Keratinocyte (primary cell): ENCODE measurements at regions not wholly inside any gene's neighbourhood (a gene's known extent, or its start where the extent isn't known, plus 50 kb on each side); places are given as distances from the start of the nearest gene placed in this dataset.

ENCODE experiments used
- DNase-seq: peaks from one replicate; pipeline ENCODE4 v3.0.0-alpha.2; 2011; ENCODE audit warnings: low read depth, missing footprints, low spot score
- FAIRE-seq: peaks from 2 replicates; lab custom pipeline; 2011; peaks lifted over from hg19 to GRCh38; lab: Jason Lieb, UNC
- H2AFZ ChIP-seq: 2 replicates; pipeline ENCODE4 v1.6.0; 2012; ENCODE audit warnings: low read length, control low read depth, inconsistent platforms; ENCODE audit not compliant: control insufficient read depth
- H3K27ac ChIP-seq: 2 replicates; pipeline ENCODE4 v1.5.1; 2011; ENCODE audit warnings: low read length; ENCODE audit not compliant: control insufficient read depth, insufficient read depth
- H3K27me3 ChIP-seq: 3 replicates; pipeline ENCODE4 v1.6.0; 2011; ENCODE audit warnings: low read length; ENCODE audit not compliant: control insufficient read depth, insufficient read depth; ENCODE audit errors: extremely low read depth
- H3K36me3 ChIP-seq, 2 experiments: 2 replicates in 1 of 2; 3 replicates in 1 of 2; pipeline ENCODE4 v1.5.1; 2011; ENCODE audit warnings: low read length in 2 of 2, mild to moderate bottlenecking in 1 of 2; ENCODE audit not compliant: control insufficient read depth in 2 of 2, insufficient read depth in 2 of 2; ENCODE audit errors: extremely low read depth in 1 of 2
- H3K4me1 ChIP-seq: 3 replicates; pipeline ENCODE4 v1.5.1; 2011; ENCODE audit warnings: low read length; ENCODE audit not compliant: control insufficient read depth, insufficient read depth; ENCODE audit errors: extremely low read depth
- H3K4me2 ChIP-seq: 3 replicates; pipeline ENCODE4 v1.6.0; 2011; ENCODE audit warnings: low read depth, low read length; ENCODE audit not compliant: control insufficient read depth, insufficient read depth; ENCODE audit errors: extremely low read depth
- H3K4me3 ChIP-seq, 3 experiments: fragments of 200-600 bp in 1 of 3; sonication (generic) in 1 of 3; 2 replicates in 2 of 3; 3 replicates in 1 of 3; pipeline ENCODE4 v1.5.1; 2011 to 2016; ENCODE audit warnings: low read length in 3 of 3, mild to moderate bottlenecking in 3 of 3, control low read depth in 2 of 3, inconsistent platforms in 1 of 3, low read depth in 1 of 3, mixed read lengths in 1 of 3, mixed run types in 1 of 3, moderate library complexity in 1 of 3; ENCODE audit not compliant: control insufficient read depth in 2 of 3, insufficient read depth in 2 of 3; ENCODE audit errors: extremely low read depth in 1 of 3
- H3K79me2 ChIP-seq: 2 replicates; pipeline ENCODE4 v1.6.0; 2012; ENCODE audit warnings: low read length; ENCODE audit not compliant: control insufficient read depth, insufficient read depth
- H3K9ac ChIP-seq: 3 replicates; pipeline ENCODE4 v1.6.0; 2011; ENCODE audit warnings: low read length; ENCODE audit not compliant: control insufficient read depth, insufficient read depth; ENCODE audit errors: extremely low read depth
- H3K9me1 ChIP-seq: 3 replicates; pipeline ENCODE4 v1.6.0; 2011; ENCODE audit warnings: low read length; ENCODE audit not compliant: control insufficient read depth, insufficient read depth; ENCODE audit errors: extremely low read depth
- H3K9me3 ChIP-seq: 2 replicates; pipeline ENCODE4 v1.5.1; 2012; ENCODE audit warnings: low read depth, low read length; ENCODE audit not compliant: control insufficient read depth
- H4K20me1 ChIP-seq: 3 replicates; pipeline ENCODE4 v1.6.0; 2011; ENCODE audit warnings: low read length; ENCODE audit not compliant: control insufficient read depth, insufficient read depth; ENCODE audit errors: extremely low read depth
- EZH2 ChIP-seq: IDR thresholded peaks from one replicate; pipeline ENCODE4 v1.6.1; 2012; ENCODE audit warnings: inconsistent platforms, mild to moderate bottlenecking, low read length, moderate library complexity
- dilution Hi-C: fragments of 300-500 bp; cut with MboI; formaldehyde crosslinking; loops from one replicate; pipeline ENCODE4 v1.7.0; 2020; ENCODE audit warnings: low sequenced_read_pairs; ENCODE audit not compliant: extremely low pct_ligation_motif_present
- TF ChIP-seq, protein P1 (sequence below), 3 experiments: IDR thresholded peaks in 1 of 3; conservative IDR thresholded peaks in 1 of 3; optimal IDR thresholded peaks in 1 of 3; 2 replicates in 2 of 3; 3 replicates in 1 of 3; pipeline versions ENCODE3 to v1.5.1; 2011; ENCODE audit warnings: low read length in 3 of 3, mild to moderate bottlenecking in 3 of 3, moderate library complexity in 2 of 3, control low read depth in 1 of 3, inconsistent platforms in 1 of 3; ENCODE audit not compliant: insufficient read depth in 2 of 3; ENCODE audit errors: extremely low read depth in 1 of 3

DNA sequence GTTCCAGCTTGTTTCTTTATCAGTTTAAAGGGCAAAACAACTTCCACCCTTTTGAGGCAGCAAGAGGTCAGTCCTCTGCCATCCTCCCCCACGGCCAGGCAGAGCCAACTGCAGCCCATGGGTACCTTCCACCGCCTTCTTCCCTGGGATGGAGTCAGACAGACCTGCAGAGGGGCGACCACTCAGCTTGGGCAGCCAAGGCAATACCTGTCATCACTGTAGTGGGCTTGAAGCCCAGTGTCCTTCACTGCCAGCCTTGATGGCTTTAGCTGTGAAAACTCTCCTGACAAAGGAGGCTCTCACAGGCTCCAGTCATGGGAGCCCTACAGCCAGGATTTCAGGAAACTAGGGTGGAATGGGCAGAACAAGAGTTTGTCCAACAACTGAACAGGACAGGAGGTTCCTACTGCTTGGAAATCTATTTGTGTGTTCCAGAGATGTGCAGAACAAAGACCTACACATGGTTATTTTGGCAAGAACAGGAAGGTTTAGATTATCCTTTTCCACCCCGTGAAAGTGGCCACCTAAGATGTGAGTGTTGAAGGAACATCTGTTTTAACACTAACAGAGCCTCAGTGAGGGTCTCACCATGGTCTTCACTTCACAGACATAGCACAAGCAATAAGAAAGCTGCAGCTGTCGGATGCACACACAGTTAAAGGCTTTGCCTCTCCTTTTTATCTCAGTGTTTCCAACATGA is 93.9 kb upstream of the RMDN2 start:
- H3K27me3 ChIP-seq: no peaks in the 10 kb centered on the region
- no peaks in the 10 kb centered on the region for H3K9me1 ChIP-seq
- no peak overlapping the region for H3K9ac ChIP-seq
- no peaks in the 10 kb centered on the region for H3K4me1 ChIP-seq
- TF ChIP-seq EZH2: no peak
- TF ChIP-seq, protein P1, sequence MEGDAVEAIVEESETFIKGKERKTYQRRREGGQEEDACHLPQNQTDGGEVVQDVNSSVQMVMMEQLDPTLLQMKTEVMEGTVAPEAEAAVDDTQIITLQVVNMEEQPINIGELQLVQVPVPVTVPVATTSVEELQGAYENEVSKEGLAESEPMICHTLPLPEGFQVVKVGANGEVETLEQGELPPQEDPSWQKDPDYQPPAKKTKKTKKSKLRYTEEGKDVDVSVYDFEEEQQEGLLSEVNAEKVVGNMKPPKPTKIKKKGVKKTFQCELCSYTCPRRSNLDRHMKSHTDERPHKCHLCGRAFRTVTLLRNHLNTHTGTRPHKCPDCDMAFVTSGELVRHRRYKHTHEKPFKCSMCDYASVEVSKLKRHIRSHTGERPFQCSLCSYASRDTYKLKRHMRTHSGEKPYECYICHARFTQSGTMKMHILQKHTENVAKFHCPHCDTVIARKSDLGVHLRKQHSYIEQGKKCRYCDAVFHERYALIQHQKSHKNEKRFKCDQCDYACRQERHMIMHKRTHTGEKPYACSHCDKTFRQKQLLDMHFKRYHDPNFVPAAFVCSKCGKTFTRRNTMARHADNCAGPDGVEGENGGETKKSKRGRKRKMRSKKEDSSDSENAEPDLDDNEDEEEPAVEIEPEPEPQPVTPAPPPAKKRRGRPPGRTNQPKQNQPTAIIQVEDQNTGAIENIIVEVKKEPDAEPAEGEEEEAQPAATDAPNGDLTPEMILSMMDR (optimal IDR thresholded peaks at IDR 0.05 in 1 of 3, IDR thresholded peaks at IDR 0.05 in 1 of 3, conservative IDR thresholded peaks at IDR 0.05 in 1 of 3; ENCODE audit: extremely low read depth in 1 of 3, insufficient read depth in 2 of 3, low read length in 3 of 3): no peak
- FAIRE-seq (no peak), DNase-seq (no peak)
- dilution Hi-C loops: no loop called here
- H3K36me3 ChIP-seq: no peaks in the 10 kb centered on the region
- H4K20me1 ChIP-seq: no peaks in the 10 kb centered on the region
- no peak overlapping the region for H3K4me3 ChIP-seq
- H2AFZ ChIP-seq: no peak overlapping the region
- no peaks in the 10 kb centered on the region for H3K79me2 ChIP-seq
- no peak overlapping the region for H3K4me2 ChIP-seq
- H3K27ac ChIP-seq: no peak overlapping the region
- H3K9me3 ChIP-seq: no peaks in the 10 kb centered on the region

DNA sequence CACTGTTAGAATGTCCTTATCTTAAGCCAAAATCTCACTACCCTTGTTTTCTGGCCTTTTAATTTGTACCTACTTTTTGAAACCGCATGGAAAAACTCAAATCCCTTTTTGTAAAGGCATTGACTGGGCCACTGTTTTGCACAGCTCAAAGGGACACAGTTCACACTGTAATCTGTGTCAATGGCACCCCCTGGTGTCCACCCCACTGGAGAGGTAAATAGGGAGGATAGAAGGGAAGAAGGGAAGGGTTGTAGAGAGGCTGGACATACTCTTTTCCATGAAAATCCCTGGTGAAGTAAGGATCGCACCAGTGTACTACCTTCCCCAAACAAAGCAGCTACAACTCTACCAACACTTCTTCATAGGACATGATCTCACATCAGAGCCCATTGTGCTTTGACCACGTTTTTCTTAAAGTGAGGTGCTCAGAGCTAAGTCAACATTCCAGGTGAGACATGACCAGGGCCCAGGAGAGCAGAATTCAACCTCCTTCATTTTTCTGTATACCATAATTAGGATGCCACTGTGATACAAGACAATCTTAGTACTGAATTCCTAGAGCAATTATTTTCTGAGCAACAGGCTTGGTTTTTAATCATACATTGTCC is 92.4 kb upstream of the RMDN2 start:
- no peaks in the 10 kb centered on the region for H3K9me1 ChIP-seq
- no peak overlapping the region for H3K4me3 ChIP-seq
- H3K4me1 ChIP-seq: no peaks in the 10 kb centered on the region
- H3K36me3 ChIP-seq: no peaks in the 10 kb centered on the region
- no peaks in the 10 kb centered on the region for H3K27me3 ChIP-seq
- H3K9me3 ChIP-seq: no peaks in the 10 kb centered on the region
- DNase-seq (no peak), FAIRE-seq (peak; percentile 74)
- H3K9ac ChIP-seq: no peak overlapping the region
- TF ChIP-seq, protein P1 (optimal IDR thresholded peaks at IDR 0.05 in 1 of 3, IDR thresholded peaks at IDR 0.05 in 1 of 3, conservative IDR thresholded peaks at IDR 0.05 in 1 of 3; ENCODE audit: extremely low read depth in 1 of 3, insufficient read depth in 2 of 3, low read length in 3 of 3): peak; percentile 74 to 91 (median 85)
- TF ChIP-seq EZH2: no peak
- no peak overlapping the region for H2AFZ ChIP-seq
- H4K20me1 ChIP-seq: no peaks in the 10 kb centered on the region
- dilution Hi-C loops: no loop called here
- no peaks in the 10 kb centered on the region for H3K79me2 ChIP-seq
- H3K27ac ChIP-seq: no peak overlapping the region
- H3K4me2 ChIP-seq: no peak overlapping the region
